H9 (cell line): ENCODE measurements at regions not wholly inside any gene's neighbourhood (a gene's known extent, or its start where the extent isn't known, plus 50 kb on each side); places are given as distances from the start of the nearest gene placed in this dataset.

Experiments used
- DNase-seq: peaks from one replicate; pipeline ENCODE4 v3.0.0-alpha.2; 2017
- H2AFZ ChIP-seq: one replicate; pipeline ENCODE4 v1.6.1; 2013; ENCODE audit warnings: mild to moderate bottlenecking, low read length, control low read depth, moderate library complexity
- H2AK5ac ChIP-seq: 2 replicates; pipeline ENCODE4 v1.6.1; 2013; ENCODE audit warnings: low read length, control low read depth, mixed read lengths; ENCODE audit not compliant: insufficient read length
- H2BK120ac ChIP-seq: one replicate; pipeline ENCODE4 v1.6.1; 2013; ENCODE audit warnings: low read depth, mild to moderate bottlenecking, low read length, control low read depth, inconsistent platforms; ENCODE audit not compliant: poor library complexity, severe bottlenecking
- H2BK12ac ChIP-seq: 2 replicates; pipeline ENCODE4 v1.6.1; 2013; ENCODE audit warnings: low read length, control low read depth, mixed read lengths, low read depth; ENCODE audit not compliant: insufficient read length
- H2BK15ac ChIP-seq: 2 replicates; pipeline ENCODE4 v1.6.1; 2013; ENCODE audit warnings: low read depth, low read length, control low read depth
- H2BK20ac ChIP-seq: one replicate; pipeline ENCODE4 v1.6.1; 2013; ENCODE audit warnings: low read depth, mild to moderate bottlenecking, low read length, control low read depth, inconsistent platforms; ENCODE audit not compliant: poor library complexity, severe bottlenecking
- H2BK5ac ChIP-seq: 2 replicates; pipeline ENCODE4 v1.6.1; 2013; ENCODE audit warnings: low read length, control low read depth, mixed read lengths; ENCODE audit not compliant: insufficient read length
- H3K14ac ChIP-seq: 2 replicates; pipeline ENCODE4 v1.6.1; 2013; ENCODE audit warnings: low read length, control low read depth; ENCODE audit not compliant: insufficient read depth
- H3K18ac ChIP-seq: 2 replicates; pipeline ENCODE4 v1.6.1; 2013; ENCODE audit warnings: low read depth, mild to moderate bottlenecking, mixed read lengths, low read length, control low read depth; ENCODE audit not compliant: insufficient read length
- H3K23ac ChIP-seq: 2 replicates; pipeline ENCODE4 v1.6.1; 2013; ENCODE audit warnings: low read length, control low read depth, mixed read lengths, low read depth; ENCODE audit not compliant: insufficient read length
- H3K23me2 ChIP-seq: 2 replicates; pipeline ENCODE4 v1.6.1; 2013; ENCODE audit warnings: low read depth, mild to moderate bottlenecking, mixed read lengths, low read length, control low read depth; ENCODE audit not compliant: insufficient read length, poor library complexity, severe bottlenecking
- H3K27ac ChIP-seq: 2 replicates; pipeline ENCODE4 v1.5.1; 2013; ENCODE audit warnings: low read length, control low read depth, mixed read lengths, low read depth; ENCODE audit not compliant: insufficient read length
- H3K27me3 ChIP-seq: 2 replicates; pipeline ENCODE4 v1.6.1; 2013; ENCODE audit warnings: low read length, control low read depth, inconsistent platforms; ENCODE audit not compliant: insufficient read depth
- H3K4ac ChIP-seq: 2 replicates; pipeline ENCODE4 v1.6.1; 2013; ENCODE audit warnings: low read depth, mild to moderate bottlenecking, control low read depth, inconsistent platforms, low read length, moderate library complexity
- H3K4me1 ChIP-seq: 2 replicates; pipeline ENCODE4 v1.6.1; 2013; ENCODE audit warnings: low read length, control low read depth, inconsistent platforms; ENCODE audit not compliant: insufficient read depth
- H3K4me2 ChIP-seq: 2 replicates; pipeline ENCODE4 v1.6.1; 2013; ENCODE audit warnings: low read length, control low read depth, mixed read lengths; ENCODE audit not compliant: insufficient read length, insufficient read depth
- H3K56ac ChIP-seq: 2 replicates; pipeline ENCODE4 v1.6.1; 2013; ENCODE audit warnings: low read depth, mild to moderate bottlenecking, mixed read lengths, low read length, control low read depth; ENCODE audit not compliant: insufficient read length
- H3K79me1 ChIP-seq: 2 replicates; pipeline ENCODE4 v1.6.1; 2013; ENCODE audit warnings: low read depth, mild to moderate bottlenecking, moderate library complexity, low read length, control low read depth, inconsistent platforms; ENCODE audit not compliant: insufficient read depth, poor library complexity, severe bottlenecking
- H3K79me2 ChIP-seq: 2 replicates; pipeline ENCODE4 v1.6.1; 2013; ENCODE audit warnings: low read length, control low read depth, inconsistent platforms; ENCODE audit not compliant: insufficient read depth
- H3K9ac ChIP-seq: 2 replicates; pipeline ENCODE4 v1.6.1; 2013; ENCODE audit warnings: low read length, control low read depth, mixed read lengths; ENCODE audit not compliant: insufficient read length; ENCODE audit errors: extremely low read depth
- H3K9me3 ChIP-seq: one replicate; pipeline ENCODE4 v1.6.1; 2013; ENCODE audit warnings: low read depth, low read length, inconsistent platforms; ENCODE audit not compliant: control insufficient read depth
- H3T11ph ChIP-seq: one replicate; pipeline ENCODE4 v1.6.1; 2013; ENCODE audit warnings: mild to moderate bottlenecking, low read length, control low read depth, inconsistent platforms
- H4K20me1 ChIP-seq: one replicate; pipeline ENCODE4 v1.6.1; 2013; ENCODE audit not compliant: control insufficient read depth, insufficient read length, insufficient read depth
- H4K5ac ChIP-seq: 2 replicates; pipeline ENCODE4 v1.6.1; 2013; ENCODE audit warnings: low read depth, mild to moderate bottlenecking, mixed read lengths, low read length, control low read depth; ENCODE audit not compliant: insufficient read length
- H4K8ac ChIP-seq: replicated peaks from 2 replicates; pipeline ENCODE4 v1.6.1; 2013; ENCODE audit warnings: low read length, control low read depth, mixed read lengths, low read depth; ENCODE audit not compliant: insufficient read length
- H4K91ac ChIP-seq: 2 replicates; pipeline ENCODE4 v1.6.1; 2013; ENCODE audit warnings: low read depth, mild to moderate bottlenecking, moderate library complexity, mixed read lengths, low read length, control low read depth; ENCODE audit not compliant: insufficient read length
- H3K27ac Mint-ChIP-seq, 3 experiments: 2 replicates in 2 of 3; 3 replicates in 1 of 3; pipeline ENCODE4 v1.8.0; 2020 to 2021; ENCODE audit warnings: mixed read lengths in 3 of 3, mild to moderate bottlenecking in 1 of 3, moderate library complexity in 1 of 3
- H3K27me3 Mint-ChIP-seq: 2 replicates; pipeline ENCODE4 v1.8.0; 2021; ENCODE audit warnings: low read depth, mild to moderate bottlenecking, moderate library complexity, mixed read lengths
- H3K36me3 Mint-ChIP-seq, 3 experiments: 2 replicates in 2 of 3; 3 replicates in 1 of 3; pipeline ENCODE4 v1.8.0; 2020 to 2021; ENCODE audit warnings: low read depth in 3 of 3, mixed read lengths in 3 of 3; ENCODE audit not compliant: insufficient read depth in 1 of 3
- H3K4me1 Mint-ChIP-seq, 2 experiments: 2 replicates each; pipeline ENCODE4 v1.8.0; 2020; ENCODE audit warnings: mixed read lengths in 2 of 2
- H3K4me3 Mint-ChIP-seq, 2 experiments: 2 replicates in 1 of 2; 3 replicates in 1 of 2; pipeline ENCODE4 v1.8.0; 2020 to 2021; ENCODE audit warnings: mild to moderate bottlenecking in 2 of 2, mixed read lengths in 2 of 2, moderate library complexity in 1 of 2
- H3K9me3 Mint-ChIP-seq, 2 experiments: 2 replicates in 1 of 2; 3 replicates in 1 of 2; pipeline ENCODE4 v1.8.0; 2020; ENCODE audit warnings: mild to moderate bottlenecking in 2 of 2, mixed read lengths in 2 of 2, moderate library complexity in 1 of 2
- WGBS: extraction: QIAGEN DNeasy Blood & Tissue Kit; methylation state at CpG from one replicate; pipeline ENCODE4 v1.1.7; 2013; ENCODE audit warnings: missing lambda C conversion rate, low lambda C conversion rate, mixed read lengths; ENCODE audit not compliant: insufficient read length; ENCODE audit errors: extremely low coverage; 5-methylcytosine and 5-hydroxymethylcytosine counted together
- TF ChIP-seq, protein P1 (sequence below): fragments of 200-600 bp; sonication (generic); conservative IDR thresholded peaks from 3 replicates; pipeline ENCODE4 v1.8.0; 2021; ENCODE audit warnings: antibody characterized with exemption, mild to moderate bottlenecking

- no peak overlapping the region for H3K23ac ChIP-seq
- Mint-ChIP-seq H3K36me3 (no peaks in the 10 kb centered on the region), H3K4me3 (no peak overlapping the region), H3K27me3 (no peaks in the 10 kb centered on the region), H3K27ac (no peak overlapping the region), H3K4me1 (no peaks in the 10 kb centered on the region), H3K9me3 (no peaks in the 10 kb centered on the region)
- no peak overlapping the region for H2BK20ac ChIP-seq
- H3K4me1 ChIP-seq = no peaks in the 10 kb centered on the region
- no peak overlapping the region for H2AK5ac ChIP-seq
- H3K9me3 ChIP-seq = no peaks in the 10 kb centered on the region
- H3K4me2 ChIP-seq = no peak overlapping the region
- H4K8ac ChIP-seq = no peak overlapping the region
- H2BK120ac ChIP-seq = no peak overlapping the region
- no peak overlapping the region for H3T11ph ChIP-seq
- no peaks in the 10 kb centered on the region for H3K79me1 ChIP-seq
- no peak overlapping the region for H3K9ac ChIP-seq
- H2BK15ac ChIP-seq = no peak overlapping the region
- no peak overlapping the region for H3K27ac ChIP-seq
- H4K5ac ChIP-seq = no peak overlapping the region
- TF ChIP-seq, protein P1, sequence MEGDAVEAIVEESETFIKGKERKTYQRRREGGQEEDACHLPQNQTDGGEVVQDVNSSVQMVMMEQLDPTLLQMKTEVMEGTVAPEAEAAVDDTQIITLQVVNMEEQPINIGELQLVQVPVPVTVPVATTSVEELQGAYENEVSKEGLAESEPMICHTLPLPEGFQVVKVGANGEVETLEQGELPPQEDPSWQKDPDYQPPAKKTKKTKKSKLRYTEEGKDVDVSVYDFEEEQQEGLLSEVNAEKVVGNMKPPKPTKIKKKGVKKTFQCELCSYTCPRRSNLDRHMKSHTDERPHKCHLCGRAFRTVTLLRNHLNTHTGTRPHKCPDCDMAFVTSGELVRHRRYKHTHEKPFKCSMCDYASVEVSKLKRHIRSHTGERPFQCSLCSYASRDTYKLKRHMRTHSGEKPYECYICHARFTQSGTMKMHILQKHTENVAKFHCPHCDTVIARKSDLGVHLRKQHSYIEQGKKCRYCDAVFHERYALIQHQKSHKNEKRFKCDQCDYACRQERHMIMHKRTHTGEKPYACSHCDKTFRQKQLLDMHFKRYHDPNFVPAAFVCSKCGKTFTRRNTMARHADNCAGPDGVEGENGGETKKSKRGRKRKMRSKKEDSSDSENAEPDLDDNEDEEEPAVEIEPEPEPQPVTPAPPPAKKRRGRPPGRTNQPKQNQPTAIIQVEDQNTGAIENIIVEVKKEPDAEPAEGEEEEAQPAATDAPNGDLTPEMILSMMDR = no peak
- H3K23me2 ChIP-seq = no peaks in the 10 kb centered on the region
- WGBS = no CpG with 5 or more reads among the region's 4 CpGs
- no peak overlapping the region for H2BK5ac ChIP-seq
- no peaks in the 10 kb centered on the region for H3K79me2 ChIP-seq
- H3K14ac ChIP-seq = no peak overlapping the region
- no peak for DNase-seq
- H3K56ac ChIP-seq = no peak overlapping the region
- no peak overlapping the region for H2AFZ ChIP-seq
- H3K4ac ChIP-seq = no peak overlapping the region
- H2BK12ac ChIP-seq = no peak overlapping the region
- no peak overlapping the region for H3K18ac ChIP-seq
- H4K20me1 ChIP-seq = no peaks in the 10 kb centered on the region
- H4K91ac ChIP-seq = no peak overlapping the region
- H3K27me3 ChIP-seq = no peaks in the 10 kb centered on the region
These were observed 154.8 kb downstream of the PTCSC3 start for GRCh38 chr14:36021591-36022320.
